ENCODE measurements at regions not wholly inside any gene's neighbourhood (a gene's known extent, or its start where the extent isn't known, plus 50 kb on each side); places are given as distances from the start of the nearest gene placed in this dataset.
"Not testable (repeated sequence)": the region's sequence is repeated elsewhere in the genome, so short reads cannot be mapped to it uniquely, and the experiment has no call there.

DNA sequence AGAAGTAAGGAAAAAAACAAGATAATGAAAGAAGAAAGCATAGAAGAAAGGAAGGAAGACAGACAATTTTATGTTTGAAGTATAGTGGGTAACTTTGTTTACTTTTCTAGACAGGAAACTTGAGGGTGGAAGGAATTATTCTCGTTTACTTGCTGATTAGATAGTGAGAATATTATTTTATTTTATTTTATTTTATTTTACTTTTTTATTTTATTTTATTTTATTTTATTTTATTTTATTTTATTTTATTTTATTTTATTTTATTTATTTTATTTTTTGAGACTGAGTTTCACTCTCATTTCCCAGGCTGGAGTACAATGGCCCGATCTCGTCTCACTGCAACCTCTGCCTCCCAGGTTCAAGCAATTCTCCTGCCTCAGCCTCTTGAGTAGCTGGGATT, 623.1 kb upstream of the COX7C start:
- TF ChIP-seq, protein P1, sequence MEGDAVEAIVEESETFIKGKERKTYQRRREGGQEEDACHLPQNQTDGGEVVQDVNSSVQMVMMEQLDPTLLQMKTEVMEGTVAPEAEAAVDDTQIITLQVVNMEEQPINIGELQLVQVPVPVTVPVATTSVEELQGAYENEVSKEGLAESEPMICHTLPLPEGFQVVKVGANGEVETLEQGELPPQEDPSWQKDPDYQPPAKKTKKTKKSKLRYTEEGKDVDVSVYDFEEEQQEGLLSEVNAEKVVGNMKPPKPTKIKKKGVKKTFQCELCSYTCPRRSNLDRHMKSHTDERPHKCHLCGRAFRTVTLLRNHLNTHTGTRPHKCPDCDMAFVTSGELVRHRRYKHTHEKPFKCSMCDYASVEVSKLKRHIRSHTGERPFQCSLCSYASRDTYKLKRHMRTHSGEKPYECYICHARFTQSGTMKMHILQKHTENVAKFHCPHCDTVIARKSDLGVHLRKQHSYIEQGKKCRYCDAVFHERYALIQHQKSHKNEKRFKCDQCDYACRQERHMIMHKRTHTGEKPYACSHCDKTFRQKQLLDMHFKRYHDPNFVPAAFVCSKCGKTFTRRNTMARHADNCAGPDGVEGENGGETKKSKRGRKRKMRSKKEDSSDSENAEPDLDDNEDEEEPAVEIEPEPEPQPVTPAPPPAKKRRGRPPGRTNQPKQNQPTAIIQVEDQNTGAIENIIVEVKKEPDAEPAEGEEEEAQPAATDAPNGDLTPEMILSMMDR (IDR thresholded peaks at IDR 0.05; ENCODE audit: low read depth, low read length): not testable (repeated sequence)
- TF ChIP-seq MYC (IDR thresholded peaks at IDR 0.05; ENCODE audit: low read depth, low read length): not testable (repeated sequence)

Data from NB4 (cell line).